ENCODE measurements at regions not wholly inside any gene's neighbourhood (a gene's known extent, or its start where the extent isn't known, plus 50 kb on each side); places are given as distances from the start of the nearest gene placed in this dataset.

GRCh38 chr14:101707863-101708620 lies 53.5 kb upstream of the PPP2R5C start:
- no peak for TF ChIP-seq POLR2A (IDR thresholded peaks at IDR 0.05; ENCODE audit: low read length)
- TF ChIP-seq GATA1 (IDR thresholded peaks at IDR 0.05; ENCODE audit: low read depth, low read length): no peak
